GM12878 (cell line): ENCODE measurements at regions not wholly inside any gene's neighbourhood (a gene's known extent, or its start where the extent isn't known, plus 50 kb on each side); places are given as distances from the start of the nearest gene placed in this dataset.

ENCODE experiments used
- ATAC-seq: fragments of 200-7000 bp; cut with Tn5 transposase; 3 replicates; pipeline ENCODE4 v1.9.1; 2020; ENCODE audit warnings: mild to moderate bottlenecking, moderate library complexity
- BruUV-seq: library from RNA; stranded (reverse); fragments of 400-500 nt; replicated peaks from 2 replicates; lab custom pipeline; 2021; lab: Mats Ljungman, UMichigan
- CTCF ChIA-PET: fragments of 300-600 bp; sonication (Branson Sonifier 250); formaldehyde crosslinking; extraction: SDS; loops from one replicate; lab custom pipeline; 2021; ENCODE audit warnings: inconsistent platforms; lab: Yijun Ruan, JAX
- POLR2A ChIA-PET: fragments of 350-600 bp; formaldehyde crosslinking; extraction: SDS; loops from one replicate; lab custom pipeline; 2021; ENCODE audit warnings: inconsistent platforms; lab: Charles Lee
- RAD21 ChIA-PET: fragments of 300-600 bp; sonication (Branson Sonifier 250); formaldehyde crosslinking; loops from one replicate; lab custom pipeline; 2023; ENCODE audit warnings: antibody characterized with exemption; ENCODE audit not compliant: unreplicated experiment; lab: Charles Lee
- SMC1A ChIA-PET: fragments of 300-600 bp; sonication (Branson Sonifier 250); formaldehyde crosslinking; loops from one replicate; lab custom pipeline; 2023; ENCODE audit not compliant: unreplicated experiment, uncharacterized antibody; lab: Charles Lee
- DNase-seq: peaks from one replicate; pipeline ENCODE4 v3.0.0-alpha.2; 2011; ENCODE audit warnings: low read depth, low spot score
- FAIRE-seq: peaks from 3 replicates; lab custom pipeline; 2011; peaks lifted over from hg19 to GRCh38; lab: Jason Lieb, UNC
- H2AFZ ChIP-seq: 2 replicates; pipeline ENCODE4 v1.6.0; 2011; ENCODE audit warnings: low read depth, low read length, control low read depth; ENCODE audit not compliant: control insufficient read depth
- H3K27ac ChIP-seq: 2 replicates; pipeline ENCODE4 v1.5.1; 2011; ENCODE audit warnings: control low read depth; ENCODE audit not compliant: control insufficient read depth, insufficient read depth
- H3K27me3 ChIP-seq, 2 experiments: replicated peaks in 1 of 2; 2 replicates each; pipeline versions ENCODE4 v1.6.0 to v1.6.1; 2011; ENCODE audit warnings: low read length in 1 of 2; ENCODE audit not compliant: control insufficient read depth in 2 of 2, insufficient read depth in 2 of 2
- H3K36me3 ChIP-seq, 2 experiments: 2 replicates each; pipeline ENCODE4 v1.5.1; 2011; ENCODE audit warnings: low read length in 1 of 2; ENCODE audit not compliant: control insufficient read depth in 2 of 2, insufficient read depth in 2 of 2
- H3K4me1 ChIP-seq: 2 replicates; pipeline ENCODE4 v1.6.1; 2011; ENCODE audit warnings: mild to moderate bottlenecking, low read length, moderate library complexity, mixed read lengths; ENCODE audit not compliant: control insufficient read depth, insufficient read depth
- H3K4me2 ChIP-seq: 2 replicates; pipeline ENCODE4 v1.6.0; 2011; ENCODE audit warnings: control low read depth; ENCODE audit not compliant: control insufficient read depth, insufficient read depth
- H3K4me3 ChIP-seq: fragments of 200-600 bp; sonication (generic); 2 replicates; pipeline ENCODE4 v1.5.1; 2016
- H3K79me2 ChIP-seq: 2 replicates; pipeline ENCODE4 v1.6.0; 2011; ENCODE audit warnings: low read length; ENCODE audit not compliant: control insufficient read depth, insufficient read depth
- H3K9ac ChIP-seq: 2 replicates; pipeline ENCODE4 v1.8.0; 2011; ENCODE audit warnings: low read length, control low read depth, mixed read lengths; ENCODE audit not compliant: control insufficient read depth, insufficient read depth
- H3K9me3 ChIP-seq: replicated peaks from 3 replicates; pipeline ENCODE4 v1.5.1; 2011; ENCODE audit warnings: mild to moderate bottlenecking, low read length; ENCODE audit not compliant: control insufficient read depth, insufficient read depth
- H4K20me1 ChIP-seq: 2 replicates; pipeline ENCODE4 v1.6.0; 2011; ENCODE audit not compliant: control insufficient read depth, insufficient read depth
- ZNF217 ChIP-seq: fragments of 450-650 bp; IDR thresholded peaks from 2 replicates; pipeline ENCODE4 v1.6.1; 2017; ENCODE audit warnings: antibody characterized with exemption, mild to moderate bottlenecking
- ZNF24 ChIP-seq: fragments of 450-650 bp; IDR thresholded peaks from 2 replicates; pipeline ENCODE4 v1.6.1; 2017; ENCODE audit warnings: antibody characterized with exemption, mild to moderate bottlenecking
- WGBS: methylation state at CpG from one replicate; pipeline ENCODE4 v1.1.6; 2016; ENCODE audit warnings: low lambda C conversion rate; ENCODE audit not compliant: insufficient replicate concordance, insufficient coverage; ENCODE audit errors: missing lambda C conversion rate; 5-methylcytosine and 5-hydroxymethylcytosine counted together
- in situ Hi-C: fragments of 300-500 bp; cut with MboI; formaldehyde crosslinking; loops from 9 replicates; pipeline ENCODE4 v1.14.3; 2018; ENCODE audit warnings: mixed read lengths
- intact Hi-C: fragments of 100-400 bp; cut with micrococcal nuclease; formaldehyde crosslinking; loops from one replicate; pipeline ENCODE4 v1.14.2; 2022; ENCODE audit not compliant: unreplicated experiment
- TF ChIP-seq, protein P1 (sequence below), 3 experiments: IDR thresholded peaks in 2 of 3; conservative IDR thresholded peaks in 1 of 3; 2 replicates each; pipeline ENCODE4 v1.5.1; 2011; ENCODE audit warnings: low read depth in 3 of 3, low read length in 3 of 3, mild to moderate bottlenecking in 3 of 3, control low read depth in 2 of 3, moderate library complexity in 2 of 3, inconsistent platforms in 1 of 3, mixed read lengths in 1 of 3; ENCODE audit not compliant: control insufficient read depth in 2 of 3, insufficient read depth in 1 of 3; ENCODE audit errors: extremely low read depth in 1 of 3
- TF ChIP-seq, protein P2 (sequence below): fragments of 450-650 bp; IDR thresholded peaks from 2 replicates; pipeline ENCODE4 v1.6.1; 2014; ENCODE audit warnings: mild to moderate bottlenecking

DNA sequence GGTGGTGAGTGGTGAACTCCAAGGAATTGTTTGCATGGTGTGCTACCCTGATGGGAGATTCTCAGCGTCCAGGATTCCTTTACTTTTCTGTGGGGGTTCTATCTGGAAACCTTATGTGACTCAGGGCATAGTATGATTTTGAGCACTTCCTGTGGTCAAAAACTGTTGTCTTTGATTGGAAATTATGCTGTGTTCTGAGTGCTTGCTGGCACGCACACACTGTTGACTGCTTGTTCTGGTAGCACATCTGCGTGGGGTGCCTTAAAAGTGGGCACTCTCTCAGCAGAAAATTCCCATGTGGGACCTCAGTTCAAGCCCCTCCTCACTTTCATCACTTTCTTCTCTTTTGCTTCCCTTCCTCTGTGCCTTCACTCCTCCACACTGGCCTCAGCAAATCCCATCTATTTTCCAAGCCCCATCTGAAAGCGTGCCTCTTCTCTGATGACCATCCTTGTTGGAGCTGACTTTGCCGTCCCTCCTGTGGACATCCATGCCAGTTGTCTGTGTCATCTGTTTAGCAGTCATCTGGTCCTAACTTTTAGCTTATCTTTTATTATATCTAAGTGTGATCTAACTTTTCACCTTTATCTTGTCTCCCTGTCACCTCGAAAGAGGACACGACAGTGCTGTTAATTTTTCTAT, 56.4 kb upstream of the NPAS1 start:
- POLR2A ChIA-PET, result no interaction called here
- Histone ChIP-seq H3K36me3 (peaks cover 0 to 2% of the 10 kb centered on the region in 2 experiments; a peak in 3 of 4 replicates), H3K9ac (no peak overlapping the region), H2AFZ (no peak overlapping the region), H3K4me1 (peaks cover 3% of the 10 kb centered on the region; the same call in 1 of the 2 replicates), H3K4me2 (no peak overlapping the region), H3K4me3 (no peak overlapping the region), H4K20me1 (no peaks in the 10 kb centered on the region), H3K27ac (no peak overlapping the region), H3K79me2 (no peaks in the 10 kb centered on the region; the same call in none of the 2 replicates), H3K27me3 (no peaks in the 10 kb centered on the region), H3K9me3 (no peaks in the 10 kb centered on the region)
- DNase-seq (no peak), ATAC-seq (no peak), FAIRE-seq (no peak)
- CTCF ChIA-PET, result no interaction called here
- RAD21 ChIA-PET, result no interaction called here
- SMC1A ChIA-PET, result no interaction called here
- intact Hi-C loops (no loop called here), in situ Hi-C loops (no loop called here)
- no TSS peak for BruUV-seq
- WGBS, result 99% methylated on average over 7 of the region's 7 CpGs
- TF ChIP-seq, protein P1, sequence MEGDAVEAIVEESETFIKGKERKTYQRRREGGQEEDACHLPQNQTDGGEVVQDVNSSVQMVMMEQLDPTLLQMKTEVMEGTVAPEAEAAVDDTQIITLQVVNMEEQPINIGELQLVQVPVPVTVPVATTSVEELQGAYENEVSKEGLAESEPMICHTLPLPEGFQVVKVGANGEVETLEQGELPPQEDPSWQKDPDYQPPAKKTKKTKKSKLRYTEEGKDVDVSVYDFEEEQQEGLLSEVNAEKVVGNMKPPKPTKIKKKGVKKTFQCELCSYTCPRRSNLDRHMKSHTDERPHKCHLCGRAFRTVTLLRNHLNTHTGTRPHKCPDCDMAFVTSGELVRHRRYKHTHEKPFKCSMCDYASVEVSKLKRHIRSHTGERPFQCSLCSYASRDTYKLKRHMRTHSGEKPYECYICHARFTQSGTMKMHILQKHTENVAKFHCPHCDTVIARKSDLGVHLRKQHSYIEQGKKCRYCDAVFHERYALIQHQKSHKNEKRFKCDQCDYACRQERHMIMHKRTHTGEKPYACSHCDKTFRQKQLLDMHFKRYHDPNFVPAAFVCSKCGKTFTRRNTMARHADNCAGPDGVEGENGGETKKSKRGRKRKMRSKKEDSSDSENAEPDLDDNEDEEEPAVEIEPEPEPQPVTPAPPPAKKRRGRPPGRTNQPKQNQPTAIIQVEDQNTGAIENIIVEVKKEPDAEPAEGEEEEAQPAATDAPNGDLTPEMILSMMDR (IDR thresholded peaks at IDR 0.05 in 2 of 3, conservative IDR thresholded peaks at IDR 0.05 in 1 of 3; ENCODE audit: control insufficient read depth in 2 of 3, extremely low read depth in 1 of 3, insufficient read depth in 1 of 3, low read depth in 3 of 3, low read length in 3 of 3), result no peak
- TF ChIP-seq, protein P2, sequence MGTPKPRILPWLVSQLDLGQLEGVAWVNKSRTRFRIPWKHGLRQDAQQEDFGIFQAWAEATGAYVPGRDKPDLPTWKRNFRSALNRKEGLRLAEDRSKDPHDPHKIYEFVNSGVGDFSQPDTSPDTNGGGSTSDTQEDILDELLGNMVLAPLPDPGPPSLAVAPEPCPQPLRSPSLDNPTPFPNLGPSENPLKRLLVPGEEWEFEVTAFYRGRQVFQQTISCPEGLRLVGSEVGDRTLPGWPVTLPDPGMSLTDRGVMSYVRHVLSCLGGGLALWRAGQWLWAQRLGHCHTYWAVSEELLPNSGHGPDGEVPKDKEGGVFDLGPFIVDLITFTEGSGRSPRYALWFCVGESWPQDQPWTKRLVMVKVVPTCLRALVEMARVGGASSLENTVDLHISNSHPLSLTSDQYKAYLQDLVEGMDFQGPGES, result no peak
- TF ChIP-seq ZNF217, result no peak
- no peak for TF ChIP-seq ZNF24
